ENCODE measurements at regions not wholly inside any gene's neighbourhood (a gene's known extent, or its start where the extent isn't known, plus 50 kb on each side); places are given as distances from the start of the nearest gene placed in this dataset.

GRCh38 chr12:102344691-102345090 is 135.7 kb downstream of the IGF1 start:
- H3K4me3 ChIP-seq = no peak overlapping the region
- no peaks in the 10 kb centered on the region for H3K27me3 ChIP-seq
- H3K9me3 ChIP-seq = peaks cover 0 to 2% of the 10 kb centered on the region in 2 donors
- intact Hi-C loops (cut with DNase I) = no loop called here
- H3K27ac ChIP-seq = no peak overlapping the region
- no peak for ATAC-seq
- no peak for DNase-seq
- H3K4me1 ChIP-seq = no peaks in the 10 kb centered on the region
- no peak for TF ChIP-seq CTCF (IDR thresholded peaks at IDR 0.05)
- H3K36me3 ChIP-seq = no peaks in the 10 kb centered on the region

- no peaks in the 10 kb centered on the region for H3K27me3 ChIP-seq
- no peak overlapping the region for H3K27ac ChIP-seq
- H3K36me3 ChIP-seq = no peaks in the 10 kb centered on the region
- no peak for TF ChIP-seq CTCF (IDR thresholded peaks at IDR 0.05)
- ATAC-seq (no peak), DNase-seq (no peak)
- H3K4me1 ChIP-seq = no peaks in the 10 kb centered on the region
- no peak overlapping the region for H3K4me3 ChIP-seq
- H3K9me3 ChIP-seq = peaks cover 0 to 2% of the 10 kb centered on the region in 2 donors
- intact Hi-C loops (cut with DNase I) = no loop called here
Observed at GRCh38 chr12:102343361-102344121, 136.8 kb downstream of the IGF1 start.

- Histone ChIP-seq H3K9me3 (peaks cover 0 to 2% of the 10 kb centered on the region in 2 donors), H3K36me3 (no peaks in the 10 kb centered on the region), H3K27me3 (no peaks in the 10 kb centered on the region), H3K4me3 (no peak overlapping the region), H3K4me1 (no peaks in the 10 kb centered on the region), H3K27ac (no peak overlapping the region)
- no peak for TF ChIP-seq CTCF (IDR thresholded peaks at IDR 0.05)
- DNase-seq = no peak
- intact Hi-C loops (cut with DNase I) = no loop called here
- ATAC-seq = no peak
Observed at GRCh38 chr12:102342281-102343006, 137.9 kb downstream of the IGF1 start.

GRCh38 chr12:102334765-102335164 is 137.1 kb upstream of the PMCH start:
- no peaks in the 10 kb centered on the region for H3K27me3 ChIP-seq
- H3K4me1 ChIP-seq = no peaks in the 10 kb centered on the region
- no peak for TF ChIP-seq CTCF (IDR thresholded peaks at IDR 0.05)
- H3K27ac ChIP-seq = no peak overlapping the region
- ATAC-seq (no peak), DNase-seq (no peak)
- H3K9me3 ChIP-seq = no peaks in the 10 kb centered on the region
- intact Hi-C loops (cut with DNase I) = no loop called here
- H3K4me3 ChIP-seq = no peak overlapping the region
- no peaks in the 10 kb centered on the region for H3K36me3 ChIP-seq

GRCh38 chr12:102331419-102331818 is 133.8 kb upstream of the PMCH start:
- no peaks in the 10 kb centered on the region for H3K9me3 ChIP-seq
- no peaks in the 10 kb centered on the region for H3K36me3 ChIP-seq
- no peak for ATAC-seq
- intact Hi-C loops (cut with DNase I) = no loop called here
- no peaks in the 10 kb centered on the region for H3K4me1 ChIP-seq
- DNase-seq = no peak
- H3K4me3 ChIP-seq = no peak overlapping the region
- no peaks in the 10 kb centered on the region for H3K27me3 ChIP-seq
- TF ChIP-seq CTCF (IDR thresholded peaks at IDR 0.05) = no peak
- no peak overlapping the region for H3K27ac ChIP-seq

All from left lung (tissue), 4 donors.